Fibroblast of the aortic adventitia (primary cell): ENCODE measurements at regions not wholly inside any gene's neighbourhood (a gene's known extent, or its start where the extent isn't known, plus 50 kb on each side); places are given as distances from the start of the nearest gene placed in this dataset.

Experiments used
- DNase-seq: peaks from one replicate; pipeline ENCODE4 v3.0.0-alpha.2; 2010; ENCODE audit warnings: low read depth
- H3K4me3 ChIP-seq: 2 replicates; pipeline ENCODE4 v1.5.1; 2011; ENCODE audit warnings: low read depth, mild to moderate bottlenecking, control low read depth, low read length, moderate library complexity
- TF ChIP-seq, protein P1 (sequence below): IDR thresholded peaks from 2 replicates; pipeline ENCODE4 v1.5.1; 2011; ENCODE audit warnings: mild to moderate bottlenecking, low read length, control low read depth, inconsistent platforms; ENCODE audit not compliant: insufficient read depth

DNA sequence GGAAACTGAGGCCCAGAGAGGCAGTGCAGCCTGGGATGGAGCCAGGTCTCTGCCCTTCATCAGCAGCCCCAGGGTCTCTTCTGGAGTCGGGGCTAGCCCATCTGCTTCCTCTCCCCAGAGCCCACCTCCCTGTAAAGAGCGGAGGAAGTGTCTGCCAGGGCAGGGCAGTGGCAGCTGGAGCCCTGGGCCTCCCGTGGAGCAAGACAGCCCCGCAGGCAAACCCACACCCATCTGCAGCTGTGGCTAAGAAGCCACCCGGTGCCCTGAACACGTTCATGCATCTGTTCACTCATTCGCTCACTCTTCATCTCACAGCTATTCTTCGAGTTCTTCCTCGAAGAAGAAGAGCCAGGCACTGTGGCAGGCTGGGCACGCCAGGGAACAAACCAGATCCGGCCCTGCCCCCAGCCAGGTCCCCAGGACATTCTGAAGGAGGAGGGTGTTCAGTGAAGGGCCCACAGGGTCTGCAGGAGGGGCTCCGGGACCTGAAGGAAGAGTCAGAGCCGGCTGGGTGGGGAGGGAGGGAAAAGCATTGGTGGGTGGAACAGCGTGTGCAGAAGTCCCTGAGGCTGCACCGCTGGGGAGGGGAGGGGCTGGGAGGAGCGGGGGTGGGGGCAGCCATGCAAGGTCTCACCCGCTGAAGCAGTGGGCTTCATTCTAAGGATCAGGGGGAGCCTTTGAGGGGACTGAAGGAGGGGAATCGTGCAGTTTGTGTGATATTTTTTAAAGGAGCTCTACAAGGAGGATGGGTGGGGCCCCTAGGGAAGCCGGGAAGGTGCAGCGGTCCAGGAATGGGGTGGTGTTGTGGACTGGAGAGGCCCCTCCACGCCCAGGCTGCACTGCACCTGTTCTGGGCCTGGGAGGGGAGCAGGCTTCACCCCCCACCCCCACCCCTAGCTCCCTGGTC lies 99.1 kb downstream of the UNCX start:
- H3K4me3 ChIP-seq = no peak overlapping the region
- TF ChIP-seq, protein P1, sequence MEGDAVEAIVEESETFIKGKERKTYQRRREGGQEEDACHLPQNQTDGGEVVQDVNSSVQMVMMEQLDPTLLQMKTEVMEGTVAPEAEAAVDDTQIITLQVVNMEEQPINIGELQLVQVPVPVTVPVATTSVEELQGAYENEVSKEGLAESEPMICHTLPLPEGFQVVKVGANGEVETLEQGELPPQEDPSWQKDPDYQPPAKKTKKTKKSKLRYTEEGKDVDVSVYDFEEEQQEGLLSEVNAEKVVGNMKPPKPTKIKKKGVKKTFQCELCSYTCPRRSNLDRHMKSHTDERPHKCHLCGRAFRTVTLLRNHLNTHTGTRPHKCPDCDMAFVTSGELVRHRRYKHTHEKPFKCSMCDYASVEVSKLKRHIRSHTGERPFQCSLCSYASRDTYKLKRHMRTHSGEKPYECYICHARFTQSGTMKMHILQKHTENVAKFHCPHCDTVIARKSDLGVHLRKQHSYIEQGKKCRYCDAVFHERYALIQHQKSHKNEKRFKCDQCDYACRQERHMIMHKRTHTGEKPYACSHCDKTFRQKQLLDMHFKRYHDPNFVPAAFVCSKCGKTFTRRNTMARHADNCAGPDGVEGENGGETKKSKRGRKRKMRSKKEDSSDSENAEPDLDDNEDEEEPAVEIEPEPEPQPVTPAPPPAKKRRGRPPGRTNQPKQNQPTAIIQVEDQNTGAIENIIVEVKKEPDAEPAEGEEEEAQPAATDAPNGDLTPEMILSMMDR = no peak
- no peak for DNase-seq

DNA sequence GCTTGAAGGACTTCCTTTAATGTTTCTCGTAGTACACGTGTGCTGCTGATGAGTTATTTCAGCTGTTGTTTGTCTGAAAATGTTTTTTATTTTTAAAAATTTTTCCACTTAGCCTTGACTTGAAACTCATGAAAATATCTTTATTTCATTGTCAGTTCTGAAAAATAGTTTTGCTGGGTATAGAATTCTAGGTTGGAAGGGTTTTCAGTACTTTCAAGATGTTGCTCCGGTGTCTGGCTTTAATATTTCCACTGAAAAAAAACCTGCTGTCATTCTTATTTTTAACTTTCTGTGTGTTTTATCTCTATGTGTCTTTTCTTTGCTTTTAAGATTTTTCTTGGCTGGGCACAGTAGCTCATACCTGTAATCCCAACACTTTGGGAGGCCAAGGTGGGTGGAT lies 103.8 kb downstream of the UNCX start:
- no peak for DNase-seq
- H3K4me3 ChIP-seq = no peak overlapping the region
- TF ChIP-seq, protein P1 = no peak

DNA sequence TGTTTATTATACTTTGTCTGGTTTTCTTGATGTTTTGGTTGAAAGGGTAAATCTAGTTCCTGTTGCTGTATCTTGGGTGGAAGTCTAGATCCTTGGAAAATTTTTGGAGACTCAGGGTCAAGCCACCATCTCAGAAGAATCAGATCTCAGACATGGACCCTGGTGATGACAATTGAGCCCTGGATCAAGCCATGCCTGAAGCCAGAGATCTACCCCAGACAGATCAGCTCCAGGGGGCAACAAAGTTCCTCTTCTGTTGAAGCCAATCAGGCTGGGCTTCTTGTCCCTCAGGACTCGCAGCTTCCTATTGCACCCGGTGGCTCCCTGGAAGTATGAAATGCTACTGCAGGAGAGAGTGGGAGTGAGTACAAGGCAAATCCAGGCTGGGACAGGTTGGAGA lies 106.9 kb downstream of the UNCX start:
- DNase-seq = no peak
- H3K4me3 ChIP-seq = no peak overlapping the region
- TF ChIP-seq, protein P1 = no peak

DNA sequence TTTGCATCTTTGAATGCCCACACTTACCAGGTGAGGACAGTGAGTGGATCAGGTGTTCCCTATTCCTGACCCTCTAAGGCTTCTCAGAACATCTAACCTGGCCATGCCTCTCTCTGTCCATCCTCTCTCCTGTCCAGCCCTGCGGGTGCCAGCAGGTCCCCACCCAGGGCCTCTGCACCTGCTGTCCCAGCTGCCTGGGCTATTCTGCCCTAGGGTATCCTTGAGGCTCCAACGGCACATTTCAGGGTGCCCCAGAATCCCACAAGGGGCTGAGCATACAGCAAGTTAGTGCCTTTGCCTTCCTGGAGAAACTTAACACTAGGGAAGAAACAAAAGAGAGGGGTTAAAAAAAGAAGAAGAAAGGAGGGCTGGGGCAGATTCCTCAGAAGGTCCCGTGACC lies 107.4 kb downstream of the UNCX start:
- TF ChIP-seq, protein P1 = no peak
- DNase-seq = no peak
- H3K4me3 ChIP-seq = no peak overlapping the region

DNA sequence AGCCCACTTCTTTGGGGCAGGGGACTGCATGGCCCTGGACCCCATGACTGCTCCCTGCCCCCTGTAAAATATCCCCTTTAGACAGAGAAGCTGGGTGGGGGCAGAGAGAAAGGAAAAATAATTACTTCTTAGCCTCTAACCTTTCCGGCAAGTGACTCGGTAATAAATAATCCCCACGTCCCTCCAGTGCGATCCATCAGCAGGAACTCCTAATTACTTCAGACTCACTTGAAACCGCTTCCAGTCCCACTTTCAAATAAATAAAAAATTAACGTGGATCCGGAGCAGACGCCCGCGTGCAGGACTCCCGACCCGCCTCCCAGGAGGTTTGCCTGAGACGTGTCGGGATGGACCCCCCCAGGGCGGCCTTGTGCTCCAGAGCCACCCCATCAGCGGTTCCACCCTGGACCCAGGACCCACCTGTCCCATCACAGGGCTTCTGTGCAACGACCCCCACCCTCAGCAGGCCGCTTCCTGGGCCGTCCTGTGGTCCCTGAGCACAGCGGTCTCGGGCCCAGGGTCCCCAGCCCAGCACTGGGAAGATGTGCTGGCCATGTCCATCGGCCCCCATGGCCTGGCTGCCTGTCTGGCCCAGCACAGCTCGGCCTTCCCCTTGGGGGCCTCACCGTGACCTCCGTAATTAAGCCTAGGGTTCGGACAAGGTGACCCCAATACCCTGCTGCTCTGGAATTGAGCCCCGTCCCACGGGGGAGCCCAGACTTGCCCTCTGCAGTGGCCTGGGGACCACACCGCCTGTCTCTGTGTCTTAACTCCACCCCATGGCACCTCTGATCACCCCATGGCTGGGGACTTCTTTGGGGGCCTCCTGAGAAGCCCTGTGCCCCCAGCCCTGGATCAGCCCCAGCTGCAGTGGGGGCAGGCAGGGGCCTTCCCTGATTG lies 108.0 kb downstream of the UNCX start:
- TF ChIP-seq, protein P1 = no peak
- DNase-seq = no peak
- no peak overlapping the region for H3K4me3 ChIP-seq

DNA sequence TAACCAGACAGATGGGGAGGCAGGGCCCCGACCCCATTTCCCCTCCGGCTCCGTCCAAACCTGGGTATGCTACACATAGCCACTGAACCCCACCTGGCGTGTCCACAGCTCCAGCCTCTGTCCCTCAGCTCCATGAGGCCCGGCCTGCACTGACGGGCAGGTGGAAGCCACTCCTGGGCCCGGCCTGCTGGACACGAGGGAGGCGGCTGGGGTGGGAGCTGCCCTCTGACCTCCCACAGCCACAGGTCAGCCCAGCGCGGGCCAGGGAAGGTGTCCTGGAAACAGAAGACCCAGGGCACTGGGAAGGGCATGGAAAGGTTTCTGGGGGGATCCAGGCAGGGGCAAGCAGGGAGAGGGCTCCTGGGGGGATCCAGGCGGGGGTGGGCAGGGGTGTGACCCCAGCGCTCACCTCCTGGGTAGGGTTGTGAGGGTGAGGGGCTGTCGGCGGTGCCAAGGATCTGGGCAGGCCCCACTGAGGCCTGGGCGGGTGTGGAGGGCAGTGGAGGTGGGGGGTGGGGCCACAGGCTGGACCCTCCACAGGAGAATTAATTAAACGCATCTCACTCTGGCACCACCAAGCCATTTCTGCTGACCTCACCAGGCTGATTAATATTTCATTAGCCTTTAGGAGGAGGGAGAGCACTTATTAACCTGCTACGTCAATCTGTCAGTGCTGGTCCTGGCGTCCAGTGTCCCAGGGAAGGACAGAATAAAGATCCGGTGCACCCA lies 108.9 kb downstream of the UNCX start:
- no peak overlapping the region for H3K4me3 ChIP-seq
- no peak for DNase-seq
- TF ChIP-seq, protein P1 = no peak
